ENCODE measurements at regions not wholly inside any gene's neighbourhood (a gene's known extent, or its start where the extent isn't known, plus 50 kb on each side); places are given as distances from the start of the nearest gene placed in this dataset.
"Not testable (repeated sequence)": the region's sequence is repeated elsewhere in the genome, so short reads cannot be mapped to it uniquely, and the experiment has no call there.

DNA sequence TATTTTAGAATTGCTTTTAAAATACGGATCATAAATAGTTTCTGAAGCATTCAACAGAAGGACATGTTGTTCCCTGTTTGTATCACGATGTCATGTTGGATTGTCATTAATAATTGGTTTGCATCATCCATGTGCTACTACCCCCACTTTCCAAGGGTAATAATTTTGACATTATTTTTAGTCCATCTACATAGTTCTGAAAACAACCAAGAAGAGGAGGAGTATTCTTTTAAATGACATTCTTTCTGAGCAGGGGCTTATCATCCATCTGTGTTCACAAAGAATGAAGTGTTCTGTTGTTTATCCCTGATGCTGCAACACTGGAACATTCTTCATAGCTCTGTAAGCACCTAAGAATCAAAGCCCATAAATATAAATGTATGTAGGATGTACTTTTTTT lies 151.0 kb upstream of the CITED2 start:
- no peak for DNase-seq

DNA sequence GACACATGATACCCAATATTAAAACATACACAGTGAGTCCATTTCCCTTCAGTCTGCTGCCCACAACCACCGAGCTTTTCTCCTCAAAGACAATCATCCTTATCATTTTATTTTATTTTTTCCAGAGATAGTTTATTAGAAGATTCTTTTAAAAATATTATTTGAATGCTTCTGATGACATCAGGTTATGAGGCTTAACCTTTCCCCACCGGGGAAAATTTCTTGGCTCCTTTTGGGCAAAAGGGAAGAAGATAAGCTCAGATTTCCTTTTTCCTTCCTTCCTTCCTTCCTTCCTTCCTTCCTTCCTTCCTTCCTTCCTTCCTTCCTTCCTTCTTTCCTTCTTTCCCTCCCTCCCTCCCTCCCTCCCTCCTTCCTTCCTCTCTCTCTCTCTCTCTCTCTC lies 149.5 kb upstream of the CITED2 start:
- no peak for DNase-seq

DNA sequence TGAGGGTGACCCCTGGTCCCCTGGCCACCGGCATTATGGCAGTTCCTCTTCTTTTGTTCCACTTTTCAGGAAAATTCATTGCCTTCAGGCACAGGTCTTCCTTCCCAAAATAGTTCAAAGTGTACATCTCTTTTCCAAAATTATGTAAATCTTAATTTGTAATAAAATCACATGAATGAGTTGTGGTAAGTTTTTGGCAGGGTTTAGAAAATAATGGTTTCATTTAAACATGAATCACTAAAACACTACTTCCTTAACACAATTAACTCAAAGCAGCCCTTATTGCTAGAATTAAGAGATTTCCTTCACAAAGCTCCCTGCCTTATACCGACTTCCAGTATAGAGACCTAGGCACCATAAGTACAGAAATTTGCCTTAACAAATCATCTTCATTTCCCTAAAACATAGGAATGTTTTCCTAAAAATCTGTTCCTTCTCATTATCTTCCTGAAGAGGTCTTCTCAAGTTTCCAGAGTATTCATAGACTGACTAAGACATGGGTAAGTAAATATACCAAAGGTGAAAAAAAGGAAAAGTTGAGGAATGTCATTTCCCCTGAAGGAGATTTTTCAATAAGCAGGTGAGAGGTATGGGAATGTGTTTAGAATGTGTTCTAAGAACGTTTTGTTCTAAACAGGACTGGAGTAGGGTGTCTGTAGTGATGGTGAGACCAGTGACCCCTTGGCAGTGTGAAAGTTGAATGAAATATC lies 148.2 kb upstream of the CITED2 start:
- no peak for DNase-seq

DNA sequence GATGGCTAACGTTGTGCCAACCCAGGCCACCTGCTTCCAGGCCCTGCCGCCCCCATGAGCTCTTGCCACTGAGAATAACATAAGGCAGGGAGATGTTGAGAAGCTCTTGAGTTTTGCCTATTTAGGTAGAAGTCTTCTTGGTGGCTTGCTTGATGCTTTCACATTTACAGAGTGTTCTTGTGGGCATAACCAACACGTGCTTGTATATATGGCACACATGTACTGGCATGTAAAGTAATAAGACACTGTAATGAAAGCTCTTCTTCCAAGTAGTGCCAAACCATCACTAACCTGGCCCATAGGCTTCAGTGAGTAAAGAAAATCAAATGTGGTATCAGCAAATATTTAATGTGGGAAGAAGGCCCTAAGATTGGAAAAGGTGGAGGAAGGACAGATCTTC lies 146.9 kb upstream of the CITED2 start:
- no peak for DNase-seq

DNA sequence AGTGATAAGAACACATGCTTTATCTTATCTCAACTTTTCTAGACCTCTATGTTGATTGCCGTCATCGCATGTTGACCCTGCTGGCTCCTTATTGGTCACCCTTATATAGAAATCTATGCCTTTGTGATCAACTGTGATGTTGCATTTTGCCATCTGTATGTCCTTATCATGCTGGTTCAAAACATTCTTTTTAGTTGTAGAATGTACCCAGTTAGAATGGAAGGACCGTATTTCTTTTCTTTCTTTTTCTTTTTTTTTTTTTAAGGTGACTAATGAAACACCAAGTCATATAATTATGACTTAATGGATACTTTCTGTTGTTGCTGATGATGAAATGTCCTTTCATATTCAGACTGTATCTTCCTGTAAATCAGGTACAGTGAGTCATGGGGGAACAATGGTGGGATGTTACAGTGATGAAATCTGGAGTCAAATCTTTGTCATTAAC lies 145.9 kb upstream of the CITED2 start:
- no peak for DNase-seq

DNA sequence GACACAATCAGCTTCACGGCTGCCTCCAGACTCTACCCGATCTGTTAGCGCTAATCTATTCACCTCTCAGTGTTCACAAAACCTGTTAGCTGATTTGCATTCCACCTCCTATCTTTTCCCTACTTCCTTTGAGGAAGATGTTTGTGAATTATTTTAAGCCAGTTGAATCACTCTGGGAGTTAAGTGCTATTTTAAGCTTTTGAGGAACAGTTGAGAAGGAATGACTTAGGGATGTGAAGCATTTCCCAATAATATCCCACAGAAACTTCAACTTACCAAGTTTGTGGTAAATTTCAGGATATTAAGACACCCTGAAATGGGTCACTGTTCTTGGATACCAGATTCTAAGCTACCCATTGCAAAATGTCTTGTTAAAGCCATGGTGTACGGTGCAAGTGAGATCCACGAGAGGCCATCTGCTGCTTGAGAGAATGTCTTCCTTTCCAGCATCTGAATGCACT lies 145.2 kb upstream of the CITED2 start:
- DNase-seq, result no peak

DNA sequence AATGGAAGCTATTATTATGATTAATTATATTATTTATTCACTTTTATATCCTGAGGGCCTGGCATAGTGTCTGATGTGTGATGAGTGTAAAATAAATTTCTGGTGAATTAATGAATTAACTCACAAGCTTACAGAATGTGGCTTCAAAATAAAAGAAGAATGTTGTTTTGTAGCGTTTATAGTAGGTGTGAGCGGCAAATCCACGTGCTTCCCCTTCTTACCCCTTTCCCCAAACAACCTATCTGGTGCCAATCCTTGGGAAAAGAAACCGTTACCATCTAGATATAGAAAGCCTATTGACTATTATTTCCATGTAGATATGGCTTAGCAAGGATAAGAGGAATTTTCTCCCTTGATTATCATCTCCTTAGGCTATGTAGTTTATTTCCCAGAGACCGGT lies 144.6 kb upstream of the CITED2 start:
- no peak for DNase-seq

DNA sequence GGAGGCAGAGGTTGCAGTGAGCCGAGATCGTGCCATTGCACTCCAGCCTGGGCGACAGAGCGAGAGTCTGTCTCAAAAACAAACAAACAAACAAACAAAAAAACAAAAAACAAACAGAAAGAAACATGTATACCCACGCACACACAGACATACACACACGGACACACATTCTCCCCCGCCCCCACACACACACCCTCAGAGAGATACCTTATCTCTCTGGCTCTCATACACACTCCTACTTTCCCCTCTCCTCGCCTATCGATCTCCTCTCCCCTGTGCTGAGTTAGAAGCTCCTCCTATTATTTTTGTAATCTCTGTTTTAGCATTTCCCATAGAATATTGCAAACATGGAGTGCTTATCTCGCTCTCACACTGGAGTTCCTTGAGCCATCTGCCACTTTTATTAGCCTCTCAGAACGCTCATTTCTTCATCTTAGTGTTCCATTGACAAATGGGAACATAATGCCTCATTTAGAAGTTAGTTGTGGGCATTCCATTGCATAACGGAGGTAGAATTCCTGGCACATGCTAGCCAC lies 144.2 kb upstream of the CITED2 start:
- no peak for DNase-seq

DNA sequence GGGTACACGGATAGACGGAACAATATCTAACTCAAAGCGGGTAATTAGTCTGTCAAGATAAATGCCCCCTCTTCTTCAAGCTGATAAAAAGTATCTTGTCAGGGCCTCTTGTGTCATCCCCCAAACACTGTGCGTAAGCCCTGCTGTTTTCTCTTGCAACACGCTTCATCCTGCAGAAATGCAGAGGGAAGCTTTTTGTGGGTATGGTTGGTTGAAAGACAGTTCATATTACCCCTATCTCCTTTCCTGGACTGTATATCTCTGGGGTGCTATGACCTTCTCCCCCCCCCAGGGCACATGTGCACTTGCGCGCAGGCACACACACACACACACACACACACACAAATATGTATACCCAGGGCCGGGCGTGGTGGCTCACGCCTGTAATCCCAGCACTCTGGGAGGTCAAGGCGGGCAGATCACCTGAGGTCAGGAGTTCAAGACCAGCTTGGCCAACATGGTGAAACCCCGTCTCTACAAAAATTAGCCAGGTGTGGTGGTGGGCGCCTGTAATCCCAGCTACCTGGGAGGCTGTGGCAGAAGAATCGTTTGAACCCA lies 143.6 kb upstream of the CITED2 start:
- not testable (repeated sequence) for DNase-seq

DNA sequence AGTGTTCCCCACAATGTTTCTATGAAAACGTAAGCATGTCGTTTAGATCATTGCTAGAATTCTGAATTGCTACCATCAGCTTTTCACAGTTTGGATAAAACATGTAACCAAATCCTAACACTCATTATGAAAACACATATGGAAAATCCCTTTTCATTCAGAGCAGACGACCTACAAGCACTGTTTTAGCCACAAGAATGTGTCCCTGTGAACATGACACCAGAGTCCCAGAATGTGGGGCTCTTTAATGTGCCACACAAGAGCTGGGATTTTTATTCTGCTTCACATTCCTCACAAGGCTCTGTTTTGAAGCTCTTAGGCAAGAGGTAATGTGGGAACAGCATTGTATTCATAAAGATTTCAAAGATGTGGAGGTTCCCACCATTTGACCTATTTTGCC lies 141.1 kb upstream of the CITED2 start:
- DNase-seq, result no peak

DNA sequence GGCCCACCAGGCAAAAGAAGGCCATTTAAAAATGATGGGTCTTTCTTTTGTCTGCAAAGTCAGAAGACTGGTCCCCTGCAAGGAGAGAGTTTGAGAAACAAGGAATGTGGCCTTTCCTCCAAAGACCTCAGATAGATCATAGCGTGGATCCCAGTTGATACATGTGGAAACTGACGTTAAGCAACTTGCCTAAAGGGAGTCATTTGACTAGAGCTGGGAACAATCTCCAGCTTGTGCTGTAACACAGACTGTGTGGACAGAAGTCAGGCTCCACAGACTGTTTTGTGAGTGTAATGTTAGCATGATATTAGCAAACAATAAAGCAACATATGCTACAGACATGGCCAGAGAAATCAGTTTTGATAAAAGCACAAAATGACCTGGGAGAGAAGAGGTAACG lies 140.4 kb upstream of the CITED2 start:
- DNase-seq, result no peak

DNA sequence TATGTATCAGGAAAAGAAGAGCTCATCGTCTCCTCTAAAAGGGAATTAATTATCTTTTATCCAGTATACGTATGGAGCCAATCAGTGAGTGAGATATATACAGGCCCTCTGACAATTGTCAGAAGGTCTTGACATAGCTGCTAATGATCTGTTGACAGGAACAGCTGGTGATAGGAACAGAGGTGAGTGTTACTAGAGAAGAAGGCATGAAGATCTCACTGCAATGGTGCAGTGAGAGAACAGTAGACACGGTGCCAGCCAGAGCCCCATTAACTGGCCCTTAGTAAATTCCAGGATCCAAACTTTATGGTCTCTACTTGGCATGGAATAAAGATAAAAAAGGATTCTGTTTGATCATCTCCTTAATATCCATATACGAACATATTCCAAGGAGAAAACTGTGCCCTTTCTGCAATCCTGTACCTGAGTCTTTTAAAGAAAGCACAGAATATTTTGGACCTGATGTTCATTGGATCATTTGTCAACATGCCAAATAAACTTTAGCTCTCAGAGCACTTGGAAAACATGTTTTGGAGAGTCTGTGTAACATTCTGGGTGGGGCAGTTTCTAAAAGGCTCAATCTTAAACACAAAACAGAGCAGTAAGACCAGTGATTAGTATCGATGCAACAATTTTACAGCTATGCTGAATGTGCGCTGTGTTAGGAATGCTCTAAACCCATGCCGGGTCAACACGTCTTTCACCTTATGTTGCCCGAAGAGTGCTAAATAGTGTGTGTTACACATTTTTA lies 135.8 kb upstream of the CITED2 start:
- DNase-seq, result no peak

DNA sequence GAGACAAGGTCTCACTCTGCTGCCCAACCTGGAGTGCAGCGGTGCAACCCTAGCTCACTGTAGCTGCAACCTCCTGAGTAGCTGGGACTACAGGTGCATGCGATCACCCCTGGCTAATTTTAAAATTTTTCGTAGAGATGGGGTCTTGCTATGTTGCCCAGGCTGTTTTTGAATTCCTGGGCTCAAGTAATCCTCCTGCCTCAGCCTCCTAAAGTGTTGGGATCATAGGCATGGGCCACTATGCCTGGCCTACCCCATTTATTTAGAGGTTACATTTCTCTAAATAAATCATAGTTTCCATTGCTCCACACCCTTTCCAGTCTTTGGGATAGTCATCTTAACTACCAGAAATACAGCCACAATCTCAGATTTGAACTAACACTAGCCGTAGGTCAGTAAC lies 134.7 kb upstream of the CITED2 start:
- DNase-seq, result no peak

DNA sequence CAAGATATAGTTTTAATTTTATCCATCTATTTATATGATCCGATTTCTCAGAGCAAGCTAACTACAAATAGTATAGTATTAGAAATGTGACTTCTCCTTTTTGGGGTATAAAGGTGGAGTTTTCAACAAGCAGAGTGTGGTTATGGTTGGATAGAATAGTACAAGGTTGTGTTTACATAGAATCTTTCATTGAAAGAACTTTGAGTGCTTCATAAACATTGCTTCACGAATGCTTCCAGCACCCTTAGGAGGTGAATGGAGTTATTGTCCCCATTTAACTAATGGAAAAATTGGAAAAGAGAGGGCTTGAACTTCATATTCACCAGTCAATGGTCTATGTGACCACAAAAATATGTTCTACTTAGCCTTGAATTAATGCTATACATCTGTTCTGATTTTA lies 134.1 kb upstream of the CITED2 start:
- no peak for DNase-seq

DNA sequence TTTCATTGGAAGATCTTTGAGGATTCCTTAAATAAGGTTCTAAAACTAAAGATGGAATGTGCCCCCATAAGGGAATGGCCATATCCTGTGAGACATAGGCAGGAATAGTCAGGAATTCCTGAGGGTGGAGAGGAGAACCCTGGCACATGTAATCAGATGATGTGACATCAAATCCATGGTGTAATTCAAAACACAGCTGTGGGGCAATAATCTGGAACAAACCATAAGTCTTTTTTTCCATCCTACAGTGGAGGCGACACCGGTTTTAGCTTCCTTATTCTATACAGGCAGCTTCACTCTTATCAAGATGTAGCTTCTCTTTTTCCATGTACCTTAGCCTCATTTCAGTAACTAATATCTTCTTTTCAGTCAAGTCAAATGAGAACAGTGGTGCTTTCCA lies 133.6 kb upstream of the CITED2 start:
- DNase-seq, result no peak

DNA sequence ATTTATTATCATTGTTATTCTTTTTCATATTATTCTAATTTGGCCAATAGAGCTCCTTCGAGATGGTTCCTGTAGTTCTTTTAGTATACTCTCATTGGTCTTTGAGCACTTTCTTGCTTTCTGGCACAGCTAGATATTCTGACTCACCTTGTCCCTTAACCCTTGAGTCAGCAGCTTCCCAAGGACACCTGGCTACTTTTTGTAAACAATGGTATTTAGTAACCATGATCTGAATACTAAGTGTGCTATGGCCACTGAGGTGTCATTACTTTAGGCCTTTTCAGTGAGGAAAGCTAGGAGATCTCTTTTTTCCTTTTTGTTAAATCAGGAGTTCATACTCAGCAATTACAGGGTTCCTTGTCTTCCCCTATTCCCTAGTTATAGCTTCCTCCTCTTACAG lies 126.5 kb upstream of the CITED2 start:
- no peak for DNase-seq

DNA sequence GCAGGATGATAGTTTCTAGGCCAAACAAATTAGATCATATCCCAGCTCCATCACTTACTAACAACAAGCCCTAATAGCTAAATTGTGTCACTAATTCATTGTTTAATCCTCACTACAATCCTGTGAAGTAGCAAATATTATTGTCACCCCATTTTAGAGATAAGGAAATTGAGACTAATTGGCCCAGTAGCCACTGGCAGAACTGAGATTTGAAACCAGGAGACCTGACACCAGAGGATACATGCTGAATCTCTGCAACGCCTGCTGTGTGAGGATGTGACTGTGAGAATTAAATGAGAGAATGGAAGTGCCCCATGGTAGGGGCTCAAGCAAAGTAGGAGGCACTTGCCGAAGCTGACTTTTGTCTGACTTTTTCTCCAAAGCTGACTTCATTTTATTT lies 124.3 kb upstream of the CITED2 start:
- DNase-seq, result no peak

DNA sequence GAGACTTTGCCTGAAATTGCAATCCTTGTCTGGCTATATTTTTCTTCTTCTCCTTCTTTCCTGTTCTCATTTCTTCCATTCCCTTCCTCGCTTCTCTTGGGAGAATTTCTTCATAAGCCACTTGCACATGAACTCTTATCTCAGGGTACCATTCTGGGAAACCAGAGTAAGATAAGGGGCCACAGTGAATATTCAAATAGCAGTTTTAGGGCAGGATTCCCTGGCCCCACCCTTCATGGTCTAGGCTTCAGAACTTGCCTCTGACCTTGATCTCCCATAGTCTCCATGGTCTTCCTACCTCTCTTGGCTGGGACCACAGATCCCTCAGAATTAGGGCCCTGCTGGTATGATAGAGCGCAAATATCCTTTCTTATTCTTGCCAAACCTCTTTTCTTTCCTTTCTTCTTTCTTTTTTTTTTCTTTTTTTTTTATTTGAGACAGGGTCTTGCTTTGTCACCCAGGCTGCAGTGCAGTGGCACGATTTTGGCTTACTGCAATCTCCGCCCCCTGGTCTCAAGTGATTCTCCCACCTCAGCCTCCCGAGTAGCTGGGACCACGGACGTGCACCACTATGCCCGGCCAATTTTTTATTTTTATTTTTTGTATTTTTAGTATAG lies 123.0 kb upstream of the CITED2 start:
- DNase-seq, result no peak

DNA sequence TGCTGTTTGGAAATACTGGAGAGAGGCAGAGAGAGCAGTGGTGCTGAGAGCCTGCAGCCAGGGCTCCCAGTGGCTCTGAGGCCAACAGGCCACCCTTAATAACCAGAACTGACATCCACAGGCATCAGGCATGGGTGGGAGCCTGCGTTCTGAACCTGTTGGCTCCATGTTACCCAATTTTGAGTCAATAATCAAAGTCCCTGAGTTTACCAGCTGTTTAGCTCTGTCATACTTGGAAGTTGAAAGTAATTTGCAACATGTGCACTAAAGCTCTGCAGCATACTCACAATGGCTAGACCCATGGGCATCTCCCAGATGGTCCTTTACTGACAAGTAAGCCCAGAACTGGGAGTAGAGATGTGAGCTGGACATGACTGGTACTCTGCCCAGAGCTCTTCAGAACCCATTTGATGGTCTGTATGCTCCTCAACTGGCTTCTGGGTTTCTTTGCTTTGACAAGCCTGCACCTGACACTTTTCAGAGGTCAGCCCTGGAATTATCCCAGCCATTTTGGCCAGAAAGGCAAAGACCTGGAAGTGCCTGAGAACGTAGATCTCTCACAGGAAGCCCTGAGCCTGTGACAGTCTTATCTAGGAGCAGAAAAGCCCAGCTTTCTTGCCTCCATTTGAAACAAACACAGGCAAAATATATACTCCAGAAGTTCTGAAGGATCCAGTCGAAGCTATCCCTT lies 122.4 kb upstream of the CITED2 start:
- no peak for DNase-seq

DNA sequence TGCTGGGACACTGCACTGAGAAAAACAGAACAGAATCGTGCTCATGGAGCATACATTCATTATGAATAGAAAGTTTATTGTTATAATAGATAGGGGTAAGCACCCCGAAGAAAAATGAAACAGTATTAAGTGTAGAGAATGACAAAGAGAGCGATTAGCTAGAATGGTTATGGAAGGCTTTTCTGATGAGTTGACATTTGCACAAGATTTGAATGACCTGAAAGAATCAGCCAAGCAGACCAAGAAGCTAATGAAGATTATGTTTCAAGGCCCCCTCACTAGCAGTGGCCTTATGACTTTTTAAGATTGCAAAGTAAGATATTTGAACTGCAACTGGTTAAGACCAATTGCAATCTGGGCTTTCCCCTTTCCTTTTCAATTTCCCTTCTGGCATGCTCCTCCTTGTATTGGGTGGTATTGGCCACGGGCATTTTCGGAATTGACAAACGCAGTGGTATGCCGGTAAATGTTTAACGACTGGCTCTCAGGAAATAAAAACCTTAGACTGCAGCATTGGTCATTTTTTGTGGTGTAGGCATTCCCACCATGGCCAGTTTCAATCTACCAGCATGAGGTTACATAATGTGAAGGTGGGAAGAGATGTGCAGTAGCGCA lies 120.0 kb upstream of the CITED2 start:
- no peak for DNase-seq

DNA sequence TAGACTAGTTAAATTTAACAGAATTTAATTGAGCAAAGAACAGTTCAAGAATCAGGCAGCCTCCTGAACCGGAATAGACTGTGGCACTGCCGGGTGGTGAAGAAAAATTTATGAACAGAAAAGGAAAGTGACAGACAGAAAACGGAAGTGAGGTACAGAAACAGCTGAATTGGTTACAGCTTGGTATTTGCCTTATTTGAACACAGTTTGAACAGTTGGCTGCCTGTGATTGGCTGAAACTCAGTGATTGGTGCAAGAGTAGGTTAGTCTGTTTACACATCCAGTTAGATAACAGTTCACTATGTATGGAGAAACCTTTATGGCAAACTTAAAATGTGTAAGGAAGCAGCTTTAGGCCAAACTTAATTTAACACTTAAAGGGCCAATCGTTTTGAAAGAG lies 116.0 kb upstream of the CITED2 start:
- DNase-seq, result no peak

DNA sequence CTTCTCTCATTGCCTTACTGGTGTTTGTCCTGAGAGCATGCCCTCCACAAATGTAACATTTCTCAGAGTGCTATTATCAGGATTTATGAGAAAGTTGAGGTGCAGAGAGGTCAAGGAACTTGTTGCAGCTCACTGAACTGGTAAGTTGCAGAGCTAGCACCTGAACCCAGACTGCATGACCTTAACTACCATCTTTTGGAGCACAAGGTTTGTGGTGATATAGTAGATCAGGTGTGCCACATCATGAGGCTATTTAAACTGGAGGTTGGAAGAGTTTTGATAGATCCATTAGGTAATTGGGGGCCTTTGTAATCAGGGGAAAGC lies 112.0 kb upstream of the CITED2 start:
- DNase-seq, result no peak
